PFSK-1 (cell line): ENCODE measurements at regions not wholly inside any gene's neighbourhood (a gene's known extent, or its start where the extent isn't known, plus 50 kb on each side); places are given as distances from the start of the nearest gene placed in this dataset.

ENCODE experiments used
- POLR2AphosphoS5 ChIP-seq: IDR thresholded peaks from 2 replicates; pipeline ENCODE4 v1.6.1; 2012; ENCODE audit warnings: low read depth, mild to moderate bottlenecking, control low read depth, low read length, moderate library complexity
- REST ChIP-seq, 2 experiments: IDR thresholded peaks; 2 replicates each; pipeline versions ENCODE4 v1.6.1 to v1.8.0; 2011 to 2012; ENCODE audit warnings: low read depth in 2 of 2, low read length in 2 of 2, control low read depth in 1 of 2, inconsistent platforms in 1 of 2, mild to moderate bottlenecking in 1 of 2, moderate library complexity in 1 of 2; ENCODE audit not compliant: insufficient read depth in 1 of 2
- TAF1 ChIP-seq: IDR thresholded peaks from 2 replicates; pipeline ENCODE4 v1.6.1; 2012; ENCODE audit warnings: low read length, control low read depth, borderline replicate concordance; ENCODE audit not compliant: insufficient read depth

- TF ChIP-seq TAF1 (no peak), POLR2AphosphoS5 (no peak), REST (IDR thresholded peaks at IDR 0.05; ENCODE audit: insufficient read depth in 1 of 2, low read depth in 2 of 2, low read length in 2 of 2) (no peak)
Observed at GRCh38 chr1:79303040-79303439, 296.5 kb upstream of the ADGRL4 start.
